Transverse colon (tissue), 4 donors: ENCODE measurements at regions not wholly inside any gene's neighbourhood (a gene's known extent, or its start where the extent isn't known, plus 50 kb on each side); places are given as distances from the start of the nearest gene placed in this dataset.

Experiments
- DNase-seq: peaks from one replicate; pipeline ENCODE4 v3.0.0-alpha.2; 2019
- H3K27ac ChIP-seq, 4 donors: fragments of 200-600 bp; sonication (generic); 2 replicates each; pipeline ENCODE4 v1.5.1; 2016 to 2018; ENCODE audit warnings: inconsistent platforms in 4 of 4
- H3K27me3 ChIP-seq: fragments of 200-600 bp; sonication (generic); 2 replicates; pipeline ENCODE4 v1.5.1; 2017; ENCODE audit warnings: inconsistent platforms
- H3K36me3 ChIP-seq, 4 donors: fragments of 200-600 bp; sonication (generic); 2 replicates each; pipeline ENCODE4 v1.5.1; 2017 to 2019; ENCODE audit warnings: inconsistent platforms in 4 of 4
- H3K4me1 ChIP-seq, 4 donors: fragments of 200-600 bp; sonication (generic); 2 replicates each; pipeline ENCODE4 v1.5.1; 2017 to 2020; ENCODE audit warnings: inconsistent platforms in 4 of 4
- H3K4me3 ChIP-seq, 4 donors: fragments of 200-600 bp; sonication (generic); 1 replicate in 1 of 4; 2 replicates in 3 of 4; pipeline versions ENCODE4 v1.5.1 to v1.6.1; 2017 to 2019; ENCODE audit warnings: inconsistent platforms in 4 of 4
- H3K9me3 ChIP-seq, 2 donors: fragments of 200-600 bp; sonication (generic); 2 replicates each; pipeline ENCODE4 v1.5.1; 2017 to 2019; ENCODE audit warnings: inconsistent platforms in 2 of 2
- CTCF ChIP-seq, 5 experiments: fragments of 200-600 bp in 3 of 5; fragments of 450-650 bp in 2 of 5; sonication (generic) in 3 of 5; IDR thresholded peaks; 1 replicate in 2 of 5; 2 replicates in 3 of 5; pipeline ENCODE4 v1.5.1; 2016 to 2017; ENCODE audit warnings: antibody characterized with exemption in 5 of 5, inconsistent platforms in 3 of 5, mild to moderate bottlenecking in 2 of 5, moderate library complexity in 1 of 5
- EP300 ChIP-seq: sonication (generic); formaldehyde crosslinking; IDR thresholded peaks from one replicate; pipeline ENCODE4 v1.6.1; 2017; ENCODE audit warnings: antibody characterized with exemption, low read depth
- POLR2A ChIP-seq: fragments of 450-650 bp; IDR thresholded peaks from one replicate; pipeline ENCODE4 v1.6.1; 2016; ENCODE audit warnings: antibody characterized with exemption, mild to moderate bottlenecking, moderate library complexity
- POLR2AphosphoS5 ChIP-seq, 3 donors: sonication (generic); formaldehyde crosslinking; IDR thresholded peaks; one replicate each; pipeline ENCODE4 v1.6.1; 2016; ENCODE audit warnings: antibody characterized with exemption in 3 of 3
- WGBS, 2 donors: methylation state at CpG; one replicate each; pipeline ENCODE4 v1.1.5; 2018; ENCODE audit warnings: low coverage in 1 of 2; 5-methylcytosine and 5-hydroxymethylcytosine counted together
- in situ Hi-C, 4 donors: fragments of 200-750 bp; cut with MboI; loops; one replicate each; pipeline versions ENCODE4 v1.15.0 to v1.15.1; 2017; ENCODE audit warnings: low sequenced_read_pairs in 3 of 4, low pct_ligation_motif_present in 1 of 4, low pct_unique_long_range_greater_than_20kb in 1 of 4
- intact Hi-C: fragments of 100-400 bp; cut with DNase I; formaldehyde crosslinking; loops from one replicate; pipeline ENCODE4 v1.15.1; 2023; ENCODE audit warnings: low total_unique reads

DNA sequence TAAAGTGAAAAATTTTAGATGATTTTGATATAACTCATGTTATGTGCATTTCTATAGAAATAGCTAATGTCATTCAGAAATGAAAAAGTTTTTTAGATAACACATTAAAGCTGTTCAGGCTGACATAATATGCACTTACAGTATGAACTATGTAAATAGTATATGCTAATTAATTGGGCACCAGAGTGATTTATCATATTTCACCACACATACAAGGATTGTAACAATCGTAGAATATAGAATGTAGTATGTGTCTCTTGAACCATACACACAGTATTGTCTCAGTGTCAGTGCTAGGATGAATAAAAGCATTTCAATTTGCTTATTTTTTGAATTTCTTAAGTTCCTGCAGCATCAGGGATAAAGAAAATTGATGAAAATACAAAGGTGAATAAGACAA, 710.0 kb downstream of the OTOL1 start:
- Histone ChIP-seq H3K27me3 (no peaks in the 10 kb centered on the region), H3K4me3 (no peak overlapping the region), H3K27ac (no peak overlapping the region), H3K9me3 (no peaks in the 10 kb centered on the region), H3K4me1 (no peaks in the 10 kb centered on the region), H3K36me3 (no peaks in the 10 kb centered on the region)
- in situ Hi-C loops, result no loop called here
- intact Hi-C loops, result no loop called here
- WGBS, 2 donors, result 67% methylated on average over 1 of the region's 1 CpG
- no peak for DNase-seq
- TF ChIP-seq POLR2AphosphoS5 (IDR thresholded peaks at IDR 0.05), result no peak
- no peak for TF ChIP-seq POLR2A
- TF ChIP-seq CTCF (IDR thresholded peaks at IDR 0.05), result no peak
- TF ChIP-seq EP300, result no peak

GRCh38 chr3:162211470-162211869, 714.9 kb downstream of the OTOL1 start:
- no peak for TF ChIP-seq CTCF (IDR thresholded peaks at IDR 0.05)
- TF ChIP-seq POLR2AphosphoS5 (IDR thresholded peaks at IDR 0.05), result no peak
- TF ChIP-seq POLR2A, result no peak
- no peak for TF ChIP-seq EP300
- Histone ChIP-seq H3K36me3 (no peaks in the 10 kb centered on the region), H3K4me3 (no peak overlapping the region), H3K9me3 (no peaks in the 10 kb centered on the region), H3K27ac (no peak overlapping the region), H3K27me3 (no peaks in the 10 kb centered on the region), H3K4me1 (no peaks in the 10 kb centered on the region)
- DNase-seq, result no peak
- in situ Hi-C loops (no loop called here), intact Hi-C loops (no loop called here)

GRCh38 chr3:162213196-162213595, 716.6 kb downstream of the OTOL1 start:
- intact Hi-C loops (no loop called here), in situ Hi-C loops (no loop called here)
- no peaks in the 10 kb centered on the region for H3K36me3 ChIP-seq
- no peaks in the 10 kb centered on the region for H3K4me1 ChIP-seq
- H3K27ac ChIP-seq, result no peak overlapping the region
- H3K4me3 ChIP-seq, result no peak overlapping the region
- H3K9me3 ChIP-seq, result no peaks in the 10 kb centered on the region
- 72 to 82% methylated on average over 2 of the region's 2 CpGs for WGBS, 2 donors
- no peaks in the 10 kb centered on the region for H3K27me3 ChIP-seq
- no peak for DNase-seq
- TF ChIP-seq EP300, result no peak
- TF ChIP-seq CTCF (IDR thresholded peaks at IDR 0.05), result no peak
- no peak for TF ChIP-seq POLR2A
- no peak for TF ChIP-seq POLR2AphosphoS5 (IDR thresholded peaks at IDR 0.05)

DNA sequence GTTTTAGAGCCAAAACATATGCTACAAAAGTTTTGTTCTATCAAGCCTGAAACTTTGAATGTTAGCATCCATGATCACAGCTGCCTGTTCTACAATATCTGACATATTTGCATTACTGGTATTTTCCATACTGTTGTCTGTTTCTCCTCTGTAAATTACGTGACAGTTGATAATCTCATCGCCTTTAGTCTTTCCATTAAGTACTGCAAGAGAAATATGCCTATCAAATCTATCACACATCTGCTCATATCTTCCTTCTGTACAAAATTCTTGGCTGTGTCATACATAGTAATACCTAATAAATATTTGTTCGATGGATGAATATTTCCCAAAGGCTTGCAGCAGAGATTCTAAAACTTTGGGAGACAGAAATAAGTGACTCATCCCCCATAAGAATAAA, 717.3 kb downstream of the OTOL1 start:
- Histone ChIP-seq H3K4me1 (no peaks in the 10 kb centered on the region), H3K27me3 (no peaks in the 10 kb centered on the region), H3K4me3 (no peak overlapping the region), H3K9me3 (no peaks in the 10 kb centered on the region), H3K36me3 (no peaks in the 10 kb centered on the region), H3K27ac (no peak overlapping the region)
- 66 to 83% methylated on average over 3 of the region's 3 CpGs for WGBS, 2 donors
- TF ChIP-seq CTCF (IDR thresholded peaks at IDR 0.05) (no peak), EP300 (no peak), POLR2A (no peak), POLR2AphosphoS5 (IDR thresholded peaks at IDR 0.05) (no peak)
- DNase-seq, result no peak
- in situ Hi-C loops (no loop called here), intact Hi-C loops (no loop called here)
